DOHH2 (cell line): ENCODE measurements at regions not wholly inside any gene's neighbourhood (a gene's known extent, or its start where the extent isn't known, plus 50 kb on each side); places are given as distances from the start of the nearest gene placed in this dataset.

Experiments used
- CTCF ChIP-seq: fragments of 200-600 bp; sonication (generic); IDR thresholded peaks from one replicate; pipeline ENCODE4 v1.5.1; 2014; ENCODE audit warnings: antibody characterized with exemption, mild to moderate bottlenecking, low read depth, low read length; ENCODE audit not compliant: poor library complexity, severe bottlenecking
- EZH2phosphoT487 ChIP-seq: fragments of 200-600 bp; sonication (generic); IDR thresholded peaks from 2 replicates; pipeline ENCODE4 v1.6.1; 2017; ENCODE audit warnings: borderline replicate concordance, mild to moderate bottlenecking, antibody characterized with exemption, low read length, moderate library complexity, mixed read lengths

DNA sequence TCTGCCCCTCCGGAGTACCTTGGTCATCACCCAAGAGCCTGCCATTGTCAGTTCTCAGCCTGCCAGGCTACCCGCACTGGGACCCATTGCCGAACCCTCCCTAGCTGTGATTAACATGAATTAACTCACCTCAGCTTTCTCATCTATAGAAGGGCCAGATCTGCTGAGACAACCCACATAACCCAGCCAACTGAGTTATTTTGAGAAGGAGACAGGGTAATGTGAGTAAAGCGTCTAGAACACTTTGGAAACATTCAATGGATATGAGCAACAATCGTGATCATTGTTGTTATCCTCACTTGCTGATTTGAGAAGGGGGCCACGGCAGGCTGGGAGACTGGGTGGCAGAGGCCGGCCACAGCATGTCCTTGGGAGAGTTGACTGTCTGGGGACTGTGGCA is 196.8 kb downstream of the GLI2 start:
- TF ChIP-seq CTCF: no peak
- no peak for TF ChIP-seq EZH2phosphoT487
